NCI-H1436 treated with DMSO at 0.1 percent for 48 hours (cell line): ENCODE measurements at regions not wholly inside any gene's neighbourhood (a gene's known extent, or its start where the extent isn't known, plus 50 kb on each side); places are given as distances from the start of the nearest gene placed in this dataset.

Experiments
- DNase-seq: peaks from one replicate; lab custom pipeline; 2025; lab: John Stamatoyannopoulos, UW

DNA sequence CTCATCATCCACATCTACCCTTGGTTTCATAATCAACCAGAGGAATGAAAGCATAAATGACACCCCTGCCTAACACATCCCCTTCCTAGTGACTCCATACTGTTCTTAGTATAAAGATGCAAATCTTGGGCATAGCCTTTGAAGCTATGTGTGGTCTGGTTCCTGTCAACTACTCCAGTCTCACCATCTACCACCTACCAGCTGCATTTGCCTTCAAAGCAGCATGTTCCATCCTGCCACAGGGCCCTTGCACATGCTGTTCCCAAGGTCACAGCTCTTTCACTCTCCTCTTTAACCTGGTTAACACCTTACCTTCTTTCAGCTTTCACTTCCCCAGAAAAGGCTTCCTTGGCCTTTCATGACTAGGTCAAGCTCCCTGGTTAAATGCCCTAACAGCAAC is 62.3 kb upstream of the ARHGEF3 start:
- DNase-seq = no peak

DNA sequence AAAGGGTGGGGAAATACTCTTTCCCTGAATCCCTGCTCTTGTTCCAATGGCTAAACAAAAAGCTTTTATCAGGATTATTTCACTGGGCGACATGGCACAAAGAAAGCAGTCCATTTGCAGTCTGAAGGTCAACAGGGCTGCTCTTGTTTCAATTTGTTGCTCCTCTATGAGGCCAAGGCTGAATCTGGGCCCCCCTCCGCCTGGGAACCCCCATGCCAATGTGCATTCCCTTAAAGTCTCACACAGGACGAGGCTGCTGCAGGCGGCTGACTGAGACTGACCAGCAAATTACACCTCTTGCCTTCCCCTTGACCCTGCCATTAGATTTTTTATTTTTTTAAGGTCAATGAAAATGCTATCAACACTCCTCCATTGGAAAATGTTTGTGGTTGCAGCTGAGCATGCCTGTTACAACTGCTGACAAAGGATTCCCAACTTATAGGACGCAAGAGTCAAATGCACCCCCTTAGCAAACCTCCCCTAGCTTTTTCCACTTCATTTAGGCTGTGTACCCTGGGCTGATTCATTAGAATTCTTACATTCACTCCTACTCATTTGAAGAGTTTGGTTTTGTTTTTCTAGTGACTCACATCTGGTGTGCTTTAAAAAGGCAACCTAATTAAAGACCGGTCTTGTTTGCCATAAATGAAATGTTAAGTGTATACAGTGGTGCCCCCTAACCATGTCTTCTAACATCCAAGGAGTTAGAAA is 60.8 kb upstream of the ARHGEF3 start:
- no peak for DNase-seq

DNA sequence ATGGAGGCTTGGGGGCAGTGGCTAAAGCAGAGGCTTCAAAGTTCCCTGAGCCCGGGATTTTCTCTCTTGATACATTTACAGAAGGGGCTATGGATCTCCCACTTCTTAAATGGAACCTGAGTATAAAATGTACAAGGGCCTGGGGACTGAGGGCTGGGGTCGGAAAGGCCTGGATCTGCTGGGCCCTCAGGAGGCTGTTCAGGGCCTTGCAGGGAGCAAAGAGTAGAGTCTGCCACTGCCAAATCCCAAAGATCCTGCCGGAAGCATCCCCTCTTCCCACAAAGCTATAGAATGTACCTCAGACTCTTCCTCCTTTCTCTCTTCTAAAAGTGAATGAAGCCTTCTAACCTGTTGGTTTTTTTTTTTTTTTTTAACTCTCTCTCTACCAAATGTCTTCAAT is 59.8 kb upstream of the ARHGEF3 start:
- no peak for DNase-seq

DNA sequence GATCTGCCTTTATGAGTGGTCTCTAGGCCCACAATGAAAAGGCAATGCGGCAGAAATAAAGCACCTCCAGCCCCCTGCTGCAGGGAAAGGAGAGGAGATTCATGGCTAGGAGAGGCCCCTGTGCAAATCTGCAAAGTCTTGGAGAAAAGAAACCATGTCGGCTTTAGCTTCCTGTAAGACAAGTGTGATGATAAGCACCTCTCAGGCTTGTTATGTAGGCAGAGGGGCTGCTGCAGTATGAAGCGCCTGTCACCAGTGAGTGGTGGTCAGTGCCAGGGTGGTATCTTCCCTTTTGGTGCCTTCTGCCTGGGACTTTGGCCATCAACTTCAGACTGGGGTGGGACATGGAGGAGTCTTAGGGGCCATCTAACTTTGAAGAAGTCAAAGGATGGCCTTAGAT is 59.2 kb upstream of the ARHGEF3 start:
- no peak for DNase-seq

DNA sequence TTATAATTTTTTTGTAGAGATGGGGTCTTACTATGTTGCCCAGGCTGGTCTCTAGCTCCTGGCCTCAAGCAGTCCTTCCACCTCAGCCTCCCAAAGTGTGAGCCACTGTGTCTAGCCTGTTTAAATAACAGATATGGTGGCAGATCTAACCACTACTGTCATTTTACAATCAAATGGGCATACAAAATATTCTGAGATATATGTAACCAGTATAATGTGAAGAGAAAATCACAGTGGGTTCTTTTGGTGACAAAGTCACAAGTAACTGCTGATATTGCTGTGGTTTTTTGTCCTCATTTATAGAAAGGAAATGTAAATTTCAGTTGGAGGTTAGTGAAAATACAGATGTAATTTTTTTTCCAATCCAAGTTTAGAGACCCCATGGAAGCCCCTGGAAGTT is 58.6 kb upstream of the ARHGEF3 start:
- no peak for DNase-seq

DNA sequence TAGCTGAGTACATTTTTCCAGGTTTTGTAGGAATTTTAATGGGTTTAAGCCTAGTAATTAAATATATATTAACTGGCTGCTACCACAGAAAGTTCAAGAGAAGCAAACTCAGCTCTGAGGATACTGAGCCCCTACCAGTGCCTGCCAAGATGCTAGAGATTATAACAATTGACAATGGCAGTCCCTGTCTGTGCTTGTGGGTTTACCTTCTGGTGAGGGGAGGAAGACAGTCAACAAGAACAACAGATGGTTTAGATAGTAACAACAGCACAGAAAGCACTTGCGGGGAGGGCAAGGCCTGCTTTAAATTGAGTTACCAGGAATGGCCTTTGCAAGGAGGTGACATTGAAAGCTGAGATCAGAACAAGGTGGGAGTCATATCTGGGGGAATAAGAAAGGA is 56.6 kb upstream of the ARHGEF3 start:
- DNase-seq = no peak

DNA sequence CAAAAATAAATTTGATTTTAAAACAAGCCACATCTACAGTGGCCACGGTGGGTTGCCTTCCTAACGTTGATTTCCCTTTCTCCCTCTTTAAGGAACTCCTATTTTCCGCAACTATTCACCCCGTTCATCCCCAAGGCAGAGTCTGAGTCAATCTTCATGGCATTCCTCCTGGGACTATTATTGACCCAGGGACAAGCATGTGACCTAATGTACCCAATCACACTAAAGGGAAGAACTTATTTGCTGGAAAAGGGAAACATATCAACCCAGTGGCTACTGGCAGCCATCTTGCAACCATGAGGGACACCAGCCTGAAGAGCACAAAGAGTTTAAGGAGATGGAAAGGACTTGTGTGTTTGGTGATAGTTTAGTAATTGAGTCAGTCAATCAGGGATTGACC is 55.4 kb upstream of the ARHGEF3 start:
- no peak for DNase-seq

DNA sequence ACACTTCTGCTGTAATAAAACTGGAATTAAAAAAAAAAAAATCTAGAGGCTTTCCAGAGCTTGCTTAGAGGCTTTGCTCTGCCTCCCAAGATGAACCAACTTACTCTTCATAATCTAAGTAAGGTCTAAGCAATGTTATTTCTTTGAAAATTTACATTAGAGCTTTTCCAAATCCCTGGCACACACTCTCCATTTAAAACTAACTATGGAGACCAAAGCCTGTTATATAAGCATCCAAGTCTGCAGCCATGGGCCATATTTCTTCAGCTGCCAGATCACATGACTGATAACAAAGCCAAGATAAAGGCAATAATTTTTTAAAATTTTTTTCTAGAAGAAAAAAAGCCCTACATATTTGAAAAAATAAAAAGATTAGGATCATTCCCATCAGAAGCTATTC is 55.0 kb upstream of the ARHGEF3 start:
- DNase-seq = no peak

DNA sequence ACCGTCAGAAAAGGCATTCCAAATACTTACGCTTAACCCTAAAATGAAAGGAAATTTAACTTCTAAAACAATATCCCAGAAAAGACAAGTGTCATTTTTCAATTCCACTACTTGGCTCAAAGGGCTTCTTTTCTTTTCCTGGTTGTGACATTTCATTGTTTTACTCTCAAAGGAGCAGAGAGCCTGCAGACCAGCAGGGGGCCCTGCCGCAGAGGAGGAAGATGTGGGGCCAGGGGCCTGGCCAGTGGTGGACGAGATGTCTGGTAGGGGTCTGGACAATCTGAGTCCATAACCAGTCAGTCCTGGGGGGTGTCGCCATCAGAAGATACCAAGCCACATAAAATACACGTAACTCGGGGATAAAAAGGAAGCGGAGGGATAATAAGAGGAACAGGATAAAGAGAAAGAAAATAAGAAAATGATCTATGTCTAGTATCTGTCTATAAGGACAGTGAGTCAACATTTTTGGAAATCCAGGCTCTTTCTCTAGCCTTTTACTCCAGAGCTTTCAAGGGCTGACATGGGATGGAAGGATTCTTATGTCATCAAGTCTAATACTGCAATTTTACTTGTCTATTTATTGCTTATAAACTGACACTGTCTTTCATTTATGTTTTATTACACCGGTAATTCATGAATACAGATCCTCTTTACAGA is 54.2 kb upstream of the ARHGEF3 start:
- no peak for DNase-seq

DNA sequence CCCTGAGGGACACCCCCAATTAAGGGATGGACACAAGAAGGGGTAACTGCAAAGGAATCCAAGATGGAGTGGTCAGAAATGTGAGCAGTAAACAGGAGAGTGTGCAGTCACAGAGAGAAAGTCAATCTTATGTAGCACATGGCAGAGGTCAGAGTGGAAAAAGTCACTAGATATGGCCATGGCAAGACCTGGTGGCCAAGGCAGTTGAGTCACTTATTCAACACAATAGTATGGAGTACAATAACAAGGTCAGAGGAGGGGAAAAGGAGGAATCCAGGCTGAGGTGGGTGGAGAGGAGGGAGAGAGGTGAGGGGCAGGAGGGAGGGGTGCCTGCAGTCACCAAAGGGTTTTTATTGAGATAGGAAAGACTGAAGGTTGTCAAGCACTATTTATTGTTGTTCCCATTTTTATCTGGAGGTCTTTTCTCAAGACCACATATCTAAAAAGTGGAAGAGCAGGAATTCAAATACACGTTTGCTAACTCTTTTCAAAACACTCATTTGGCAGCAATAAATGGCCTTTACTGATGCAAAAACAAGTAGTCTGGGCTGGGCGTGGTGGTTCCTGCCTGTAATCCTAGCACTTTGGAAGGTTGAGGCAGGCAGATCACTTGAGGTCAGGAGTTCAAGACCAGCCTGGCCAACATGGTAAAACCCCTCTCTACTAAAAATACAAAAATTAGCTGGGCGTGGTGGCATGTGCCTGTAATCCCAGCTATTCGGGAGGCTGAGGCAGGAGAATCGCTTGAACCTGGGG is 53.3 kb upstream of the ARHGEF3 start:
- no peak for DNase-seq

DNA sequence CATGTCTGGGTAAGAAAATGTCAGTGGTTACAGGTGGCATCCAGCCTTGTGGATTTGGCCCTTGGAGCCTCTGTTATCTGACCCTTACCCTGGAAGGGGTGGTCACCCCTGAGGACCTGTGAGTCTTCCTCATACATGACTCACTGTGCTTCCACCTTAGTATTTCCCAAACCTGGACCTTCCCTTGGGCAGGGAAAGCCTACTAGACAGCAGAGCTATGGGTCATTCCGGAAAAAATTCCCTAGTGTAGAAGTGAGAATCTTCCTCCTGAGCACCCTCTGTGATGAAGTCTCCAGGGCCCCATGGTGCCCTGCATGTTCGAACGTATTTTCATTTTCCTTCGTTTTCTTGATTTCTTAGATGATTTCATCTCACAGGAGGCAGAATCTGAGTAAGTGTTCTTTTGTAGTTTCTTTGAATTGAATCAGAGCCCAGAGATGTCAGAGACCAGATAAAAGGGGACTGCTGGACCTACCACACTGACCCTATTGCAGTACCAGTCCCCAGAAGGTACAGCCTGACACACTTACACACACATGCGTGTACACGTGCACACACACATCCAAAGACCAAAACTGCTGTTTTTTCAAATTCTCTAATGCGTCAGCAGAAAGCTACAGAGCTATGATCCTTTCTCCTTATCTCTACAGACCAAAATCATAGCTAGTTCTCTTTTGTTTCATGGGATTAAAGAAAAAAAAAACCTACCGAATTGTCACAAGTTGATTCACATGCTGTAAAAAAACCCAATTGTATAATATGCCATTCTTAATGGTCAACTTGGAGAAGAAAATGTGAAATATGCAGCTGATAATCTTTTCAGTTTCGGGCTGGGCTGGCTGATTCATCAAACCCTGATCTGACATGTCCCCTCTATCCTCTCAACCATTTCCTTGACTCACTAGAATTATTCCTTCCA is 50.5 kb upstream of the ARHGEF3 start:
- DNase-seq = no peak
